ENCODE measurements at regions not wholly inside any gene's neighbourhood (a gene's known extent, or its start where the extent isn't known, plus 50 kb on each side); places are given as distances from the start of the nearest gene placed in this dataset.

DNA sequence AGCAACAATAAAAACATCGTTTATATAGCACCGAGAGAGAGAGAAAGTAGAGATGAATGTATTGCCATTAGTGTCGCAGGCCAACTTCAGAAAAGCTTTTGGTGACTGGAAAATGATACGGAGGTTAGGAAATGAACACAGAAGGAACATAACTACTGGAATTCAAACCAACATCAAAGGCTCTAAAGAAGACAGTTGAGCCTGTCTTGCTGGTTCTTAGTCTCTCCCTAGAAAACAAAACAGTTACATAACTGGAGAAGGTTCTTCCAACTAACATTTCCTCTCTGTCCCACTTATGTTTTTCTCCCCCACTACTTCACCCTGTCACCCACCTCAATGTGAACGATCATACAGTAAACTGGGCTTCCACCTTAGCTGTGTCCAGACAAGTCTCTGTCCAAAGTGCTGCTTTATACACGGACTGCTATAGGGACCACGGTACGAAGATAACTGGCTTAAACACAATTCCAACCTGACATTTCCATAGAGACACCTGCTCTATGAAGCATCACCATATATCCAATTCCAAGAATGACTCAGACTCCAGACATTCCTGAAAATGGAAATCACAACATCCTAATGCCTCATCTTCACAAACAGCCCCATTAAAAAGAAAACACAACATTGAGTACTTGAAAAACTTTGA is 85.2 kb upstream of the ARHGAP32 start:
- no peak for TF ChIP-seq POLR2AphosphoS5 (IDR thresholded peaks at IDR 0.05)
- no peak for TF ChIP-seq CTCF (IDR thresholded peaks at IDR 0.05; ENCODE audit: poor library complexity, severe bottlenecking)
- no peak for TF ChIP-seq EZH2 (IDR thresholded peaks at IDR 0.05; ENCODE audit: borderline replicate concordance, insufficient read depth, low read length, poor library complexity, severe bottlenecking)
- TF ChIP-seq MXI1 (conservative IDR thresholded peaks at IDR 0.05; ENCODE audit: poor library complexity, severe bottlenecking) = no peak
- no peak for TF ChIP-seq EP300 (conservative IDR thresholded peaks at IDR 0.05; ENCODE audit: poor library complexity, severe bottlenecking)
- no peak for TF ChIP-seq RAD21 (conservative IDR thresholded peaks at IDR 0.05)
- no peak for TF ChIP-seq REST (IDR thresholded peaks at IDR 0.05; ENCODE audit: borderline replicate concordance)

All from neural cell (in vitro differentiated cells).